Adrenal gland (tissue), 9 donors: ENCODE measurements at regions not wholly inside any gene's neighbourhood (a gene's known extent, or its start where the extent isn't known, plus 50 kb on each side); places are given as distances from the start of the nearest gene placed in this dataset.
"Not testable (repeated sequence)": the region's sequence is repeated elsewhere in the genome, so short reads cannot be mapped to it uniquely, and the experiment has no call there.

Experiments used
- DNase-seq, 7 donors: peaks; one replicate each; pipeline ENCODE4 v3.0.0-alpha.2; 2019 to 2020
- H3K27ac ChIP-seq, 5 donors: fragments of 200-600 bp; sonication (generic) in 4 of 5; 1 replicate in 3 of 5; 2 replicates in 2 of 5; pipeline versions ENCODE4 v1.5.1 to v1.8.0; 2016 to 2020; ENCODE audit warnings: mild to moderate bottlenecking in 1 of 5
- H3K27me3 ChIP-seq: fragments of 200-600 bp; 2 replicates; pipeline ENCODE4 v1.8.0; 2021
- H3K36me3 ChIP-seq, 2 donors: fragments of 200-600 bp; replicated peaks in 1 of 2; 1 replicate in 1 of 2; 2 replicates in 1 of 2; pipeline versions ENCODE4 v1.5.1 to v1.8.0; 2018 to 2022
- H3K4me1 ChIP-seq, 2 donors: fragments of 200-600 bp; replicated peaks in 1 of 2; 1 replicate in 1 of 2; 2 replicates in 1 of 2; pipeline versions ENCODE4 v1.5.1 to v1.8.0; 2018 to 2021
- H3K4me3 ChIP-seq, 4 donors: fragments of 200-600 bp; sonication (generic) in 3 of 4; one replicate each; pipeline ENCODE4 v1.5.1; 2016 to 2018
- H3K9me3 ChIP-seq, 3 donors: fragments of 200-600 bp; sonication (generic) in 1 of 3; replicated peaks in 1 of 3; 1 replicate in 2 of 3; 2 replicates in 1 of 3; pipeline versions ENCODE4 v1.5.1 to v1.8.0; 2016 to 2021
- POLR2A ChIP-seq, 2 donors: fragments of 450-650 bp; IDR thresholded peaks; one replicate each; pipeline ENCODE4 v1.6.1; 2017; ENCODE audit warnings: antibody characterized with exemption in 2 of 2, mild to moderate bottlenecking in 2 of 2, moderate library complexity in 1 of 2
- WGBS, 4 donors: extraction: QIAGEN DNeasy Blood & Tissue Kit in 2 of 4; methylation state at CpG; one replicate each; pipeline versions ENCODE4 v1.1.5 to v1.1.7; 2013 to 2017; 5-methylcytosine and 5-hydroxymethylcytosine counted together
- intact Hi-C, 2 donors: fragments of 100-400 bp; cut with DNase I; formaldehyde crosslinking; loops; one replicate each; pipeline versions ENCODE4 v1.14.1 to v1.15.0; 2022 to 2023
- TF ChIP-seq, protein P1 (sequence below), 6 experiments: fragments of 450-650 bp in 4 of 6; fragments of 200-600 bp in 2 of 6; sonication (generic) in 1 of 6; IDR thresholded peaks; 1 replicate in 5 of 6; 2 replicates in 1 of 6; pipeline versions ENCODE4 v1.5.1 to v1.8.0; 2016 to 2021; ENCODE audit warnings: antibody characterized with exemption in 6 of 6, mild to moderate bottlenecking in 2 of 6, moderate library complexity in 1 of 6
- donor health status: healthy with polysubstance abuse.
- donor health status: Bipolar disorder and iron deficiency.
- donor health status: DM: yes; HTN: yes; CAD: no.
- donor health status: DM: no; HTN: no; CAD: no.
- donor health status: DM: no; HTN: no; CAD: no.

DNA sequence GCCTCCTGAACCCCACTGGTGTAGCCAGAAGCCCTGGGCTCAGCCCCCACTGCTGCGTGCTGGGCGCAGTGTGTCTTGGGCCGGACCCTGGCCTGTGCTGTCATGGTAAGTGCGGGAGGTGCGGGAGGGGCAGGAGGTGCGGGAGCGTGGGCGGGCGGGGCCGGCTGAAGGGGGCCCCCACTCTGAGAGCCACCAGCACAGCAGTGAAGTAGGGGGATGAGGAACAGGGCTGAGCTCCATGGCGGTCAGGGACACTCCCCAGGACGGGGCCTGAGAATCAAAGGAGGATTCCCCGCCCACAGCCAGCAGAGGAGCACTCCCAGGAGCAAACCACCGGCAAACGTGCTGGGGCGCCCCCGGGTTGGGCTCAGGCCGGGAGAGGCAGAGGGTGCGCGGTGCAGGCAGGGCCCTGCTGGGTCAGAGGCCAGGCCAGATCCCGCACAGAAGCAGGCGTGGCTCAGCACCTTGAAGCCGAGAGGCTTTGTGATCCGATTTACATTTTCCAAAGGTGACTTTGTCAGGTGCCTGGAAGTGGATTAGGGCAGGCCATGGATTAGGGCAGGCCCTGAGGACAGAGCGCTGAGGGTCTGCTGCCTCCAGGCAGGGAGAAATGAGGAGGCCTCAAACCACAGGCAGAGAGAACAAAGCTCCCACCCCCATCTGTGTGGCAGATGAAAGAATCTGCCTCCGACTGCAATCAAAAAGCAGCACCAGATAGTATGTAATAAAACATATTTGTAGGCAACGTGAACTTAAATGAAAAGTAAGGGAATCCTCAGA, 152.0 kb upstream of the RAB6C start:
- Histone ChIP-seq H3K36me3 (no peaks in the 10 kb centered on the region), H3K9me3 (peaks cover 0 to 4% (median 0%) of the 10 kb centered on the region in 3 donors), H3K27me3 (no peaks in the 10 kb centered on the region), H3K4me3 (no peak overlapping the region), H3K4me1 (no peaks in the 10 kb centered on the region), H3K27ac (no peak overlapping the region)
- TF ChIP-seq, protein P1, sequence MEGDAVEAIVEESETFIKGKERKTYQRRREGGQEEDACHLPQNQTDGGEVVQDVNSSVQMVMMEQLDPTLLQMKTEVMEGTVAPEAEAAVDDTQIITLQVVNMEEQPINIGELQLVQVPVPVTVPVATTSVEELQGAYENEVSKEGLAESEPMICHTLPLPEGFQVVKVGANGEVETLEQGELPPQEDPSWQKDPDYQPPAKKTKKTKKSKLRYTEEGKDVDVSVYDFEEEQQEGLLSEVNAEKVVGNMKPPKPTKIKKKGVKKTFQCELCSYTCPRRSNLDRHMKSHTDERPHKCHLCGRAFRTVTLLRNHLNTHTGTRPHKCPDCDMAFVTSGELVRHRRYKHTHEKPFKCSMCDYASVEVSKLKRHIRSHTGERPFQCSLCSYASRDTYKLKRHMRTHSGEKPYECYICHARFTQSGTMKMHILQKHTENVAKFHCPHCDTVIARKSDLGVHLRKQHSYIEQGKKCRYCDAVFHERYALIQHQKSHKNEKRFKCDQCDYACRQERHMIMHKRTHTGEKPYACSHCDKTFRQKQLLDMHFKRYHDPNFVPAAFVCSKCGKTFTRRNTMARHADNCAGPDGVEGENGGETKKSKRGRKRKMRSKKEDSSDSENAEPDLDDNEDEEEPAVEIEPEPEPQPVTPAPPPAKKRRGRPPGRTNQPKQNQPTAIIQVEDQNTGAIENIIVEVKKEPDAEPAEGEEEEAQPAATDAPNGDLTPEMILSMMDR (IDR thresholded peaks at IDR 0.05): no peak
- TF ChIP-seq POLR2A (IDR thresholded peaks at IDR 0.05): no peak
- WGBS, 4 donors: 63 to 73% (median 68%) methylated on average over 16 to 27 of the region's 27 CpGs
- intact Hi-C loops: no loop called here
- DNase-seq: no peak

DNA sequence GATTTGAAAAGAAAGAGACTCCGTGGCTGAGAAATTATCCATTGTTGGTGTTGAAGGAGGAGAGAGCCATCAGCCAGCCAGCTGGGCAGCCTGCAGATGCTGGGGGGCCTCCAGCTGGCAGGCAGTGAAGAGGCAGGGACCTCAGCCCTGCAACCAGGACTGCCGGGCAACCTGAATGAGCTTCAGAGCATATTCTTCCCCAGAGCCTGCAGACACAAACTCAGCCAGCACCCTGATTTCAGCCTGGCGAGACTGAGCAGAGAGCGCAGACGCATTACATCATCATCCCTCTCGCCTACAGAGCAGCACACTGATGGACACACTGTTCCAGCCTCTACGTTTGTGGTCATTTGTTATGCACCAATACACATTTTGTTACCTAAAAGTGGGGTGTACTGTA, 150.7 kb upstream of the RAB6C start:
- Histone ChIP-seq H3K27me3 (no peaks in the 10 kb centered on the region), H3K9me3 (peaks cover 0 to 4% (median 0%) of the 10 kb centered on the region in 3 donors), H3K36me3 (no peaks in the 10 kb centered on the region), H3K4me1 (no peaks in the 10 kb centered on the region), H3K27ac (no peak overlapping the region), H3K4me3 (no peak overlapping the region)
- TF ChIP-seq, protein P1 (IDR thresholded peaks at IDR 0.05): no peak
- no peak for TF ChIP-seq POLR2A (IDR thresholded peaks at IDR 0.05)
- intact Hi-C loops: no loop called here
- 65 to 88% (median 81%) methylated on average over 7 of the region's 7 CpGs for WGBS, 4 donors
- no peak for DNase-seq

DNA sequence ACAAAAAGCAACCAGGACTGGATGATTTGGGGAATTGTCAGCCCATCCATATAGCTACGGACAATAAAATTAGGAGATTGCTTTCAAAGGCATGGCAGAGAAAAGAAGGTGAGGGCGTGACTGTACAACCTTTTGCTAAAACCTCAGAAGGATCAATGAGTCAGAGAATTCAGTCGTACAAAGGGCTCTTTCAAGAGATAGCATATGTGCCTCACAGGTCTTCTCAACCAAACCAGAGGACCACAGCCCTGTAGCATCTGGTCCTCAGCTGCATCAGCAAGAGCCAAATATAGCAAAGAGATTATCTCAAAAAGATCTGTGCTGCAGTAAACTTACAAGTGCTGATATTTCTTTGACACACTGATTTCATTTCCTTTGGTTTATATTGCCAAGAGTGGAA, 149.9 kb upstream of the RAB6C start:
- Histone ChIP-seq H3K4me1 (no peaks in the 10 kb centered on the region), H3K9me3 (peaks cover 0 to 4% (median 0%) of the 10 kb centered on the region in 3 donors), H3K36me3 (no peaks in the 10 kb centered on the region), H3K27ac (no peak overlapping the region), H3K4me3 (no peak overlapping the region), H3K27me3 (no peaks in the 10 kb centered on the region)
- TF ChIP-seq POLR2A (IDR thresholded peaks at IDR 0.05): no peak
- TF ChIP-seq, protein P1 (IDR thresholded peaks at IDR 0.05): no peak
- intact Hi-C loops: no loop called here
- WGBS, 4 donors: 77 to 86% (median 81%) methylated on average over 3 of the region's 3 CpGs
- DNase-seq: no peak

DNA sequence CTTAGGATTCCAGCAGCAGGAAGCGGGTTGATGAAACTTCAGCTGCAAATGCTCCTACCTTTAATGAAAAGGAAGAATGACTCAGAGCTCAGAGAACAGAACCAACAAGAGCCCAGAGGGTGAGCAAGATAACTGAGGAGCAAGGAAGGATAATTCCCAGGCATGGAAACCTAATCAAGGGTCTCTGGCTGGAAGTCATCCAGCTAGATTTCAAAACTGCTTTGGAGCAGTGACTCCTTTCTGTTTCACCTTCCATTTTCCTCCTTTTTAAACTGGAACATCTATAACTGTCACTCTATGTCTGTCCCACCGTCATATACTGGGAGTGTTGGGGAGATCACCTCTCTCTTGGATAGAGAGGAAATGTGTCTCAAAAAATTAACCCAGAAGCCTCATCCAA, 148.4 kb upstream of the RAB6C start:
- TF ChIP-seq, protein P1 (IDR thresholded peaks at IDR 0.05): no peak
- no peak for TF ChIP-seq POLR2A (IDR thresholded peaks at IDR 0.05)
- peaks cover 0 to 4% (median 0%) of the 10 kb centered on the region in 3 donors for H3K9me3 ChIP-seq
- no peak overlapping the region for H3K27ac ChIP-seq
- no peaks in the 10 kb centered on the region for H3K27me3 ChIP-seq
- no peaks in the 10 kb centered on the region for H3K4me1 ChIP-seq
- no peak overlapping the region for H3K4me3 ChIP-seq
- 69 to 95% (median 92%) methylated on average over 2 of the region's 2 CpGs for WGBS, 4 donors
- no peak for DNase-seq
- no peaks in the 10 kb centered on the region for H3K36me3 ChIP-seq
- intact Hi-C loops: no loop called here

DNA sequence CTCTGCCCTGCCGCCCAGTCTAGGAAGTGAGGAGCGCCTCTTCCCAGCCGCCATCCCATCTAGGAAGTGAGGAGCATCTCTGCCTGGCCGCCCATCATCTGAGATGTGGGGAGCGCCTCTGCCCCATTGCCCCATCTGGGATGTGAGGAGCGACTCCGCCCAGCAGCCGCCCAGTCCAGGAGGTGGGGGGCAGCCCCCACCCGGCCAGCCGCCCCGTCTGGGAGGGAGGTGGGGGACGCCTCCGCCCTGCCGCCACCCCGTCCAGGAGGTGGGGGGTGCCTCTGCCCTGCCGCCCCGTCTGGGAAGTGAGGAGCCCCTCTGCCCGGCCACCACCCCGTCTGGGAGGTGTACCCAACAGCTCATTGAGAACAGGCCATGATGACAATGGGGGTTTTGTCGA, 146.0 kb upstream of the RAB6C start:
- WGBS, 4 donors: 73 to 97% (median 94%) methylated on average over 5 to 20 of the region's 20 CpGs

More for the DNA sequence above, 146.0 kb upstream of the RAB6C start:
- H3K4me1 ChIP-seq, intact Hi-C loops, DNase-seq, H3K4me3 ChIP-seq, H3K27ac ChIP-seq, H3K9me3 ChIP-seq, H3K36me3 ChIP-seq, H3K27me3 ChIP-seq: not testable (repeated sequence)
